A673 (cell line): ENCODE measurements at regions not wholly inside any gene's neighbourhood (a gene's known extent, or its start where the extent isn't known, plus 50 kb on each side); places are given as distances from the start of the nearest gene placed in this dataset.

Experiments used
- CTCF ChIP-seq: fragments of 300-800, 200-600 bp; sonication (generic); conservative IDR thresholded peaks from 2 replicates; pipeline ENCODE4 v1.5.1; 2017; ENCODE audit warnings: low read depth, mild to moderate bottlenecking, antibody characterized with exemption, low read length, moderate library complexity, mixed read lengths
- EZH2 ChIP-seq: fragments of 200-600 bp; sonication (generic); IDR thresholded peaks from 2 replicates; pipeline ENCODE4 v1.6.1; 2017; ENCODE audit warnings: borderline replicate concordance, low read depth, mild to moderate bottlenecking, mixed read lengths, antibody characterized with exemption, low read length; ENCODE audit not compliant: poor library complexity, severe bottlenecking

- TF ChIP-seq CTCF (no peak), EZH2 (no peak)
Measured at GRCh38 chr3:84536916-84537315, 421.9 kb upstream of the CADM2 start.
